Endothelial cell of umbilical vein (primary cell): ENCODE measurements at regions not wholly inside any gene's neighbourhood (a gene's known extent, or its start where the extent isn't known, plus 50 kb on each side); places are given as distances from the start of the nearest gene placed in this dataset.

ENCODE experiments used
- BruUV-seq: library from RNA; stranded (reverse); fragments of 400-500 nt; replicated peaks from 2 replicates; lab custom pipeline; 2021; lab: Mats Ljungman, UMichigan
- CTCF ChIA-PET: fragments of 300-600, 350-600 bp; sonication (Branson Sonifier 250); formaldehyde crosslinking; loops from one replicate; lab custom pipeline; 2021; ENCODE audit warnings: antibody characterized with exemption, inconsistent platforms; lab: Charles Lee
- POLR2A ChIA-PET: fragments of 300-600, 350-600 bp; sonication (Branson Sonifier 250); formaldehyde crosslinking; loops from one replicate; lab custom pipeline; 2021; ENCODE audit warnings: antibody characterized with exemption, inconsistent platforms; lab: Charles Lee
- DNase-seq: peaks from one replicate; pipeline ENCODE4 v3.0.0-alpha.2; 2011; ENCODE audit warnings: low read depth, low spot score
- FAIRE-seq: peaks from 2 replicates; lab custom pipeline; 2011; peaks lifted over from hg19 to GRCh38; lab: Jason Lieb, UNC
- H2AFZ ChIP-seq: 2 replicates; pipeline ENCODE4 v1.6.0; 2012; ENCODE audit warnings: low read depth, low read length, control low read depth, inconsistent platforms
- H3K27ac ChIP-seq: 2 replicates; pipeline ENCODE4 v1.5.1; 2011; ENCODE audit warnings: low read depth, mild to moderate bottlenecking, control low read depth, low read length, moderate library complexity; ENCODE audit not compliant: insufficient read depth
- H3K27me3 ChIP-seq, 2 experiments: 2 replicates each; pipeline versions ENCODE4 v1.6.0 to v1.6.1; 2011; ENCODE audit warnings: low read length in 2 of 2, mixed read lengths in 1 of 2; ENCODE audit not compliant: control insufficient read depth in 2 of 2, insufficient read depth in 2 of 2
- H3K36me3 ChIP-seq, 2 experiments: 2 replicates in 1 of 2; 3 replicates in 1 of 2; pipeline ENCODE4 v1.5.1; 2011; ENCODE audit warnings: low read length in 2 of 2, mild to moderate bottlenecking in 1 of 2, moderate library complexity in 1 of 2; ENCODE audit not compliant: control insufficient read depth in 2 of 2, insufficient read depth in 2 of 2; ENCODE audit errors: extremely low read depth in 1 of 2
- H3K4me1 ChIP-seq: 3 replicates; pipeline ENCODE4 v1.5.1; 2011; ENCODE audit warnings: mild to moderate bottlenecking, low read length; ENCODE audit not compliant: control insufficient read depth, insufficient read depth; ENCODE audit errors: extremely low read depth
- H3K4me2 ChIP-seq: 2 replicates; pipeline ENCODE4 v1.6.1; 2011; ENCODE audit warnings: low read length, control low read depth, mixed read lengths; ENCODE audit not compliant: insufficient read depth
- H3K4me3 ChIP-seq, 3 experiments: fragments of 200-600 bp in 1 of 3; sonication (generic), shearing (Covaris generic) in 1 of 3; replicated peaks in 1 of 3; 2 replicates each; pipeline ENCODE4 v1.5.1; 2011 to 2016; ENCODE audit warnings: control low read depth in 3 of 3, low read length in 3 of 3, mild to moderate bottlenecking in 2 of 3, inconsistent platforms in 1 of 3, low read depth in 1 of 3, moderate library complexity in 1 of 3; ENCODE audit not compliant: insufficient read depth in 1 of 3
- H3K79me2 ChIP-seq: 2 replicates; pipeline ENCODE4 v1.6.0; 2012; ENCODE audit warnings: low read length, inconsistent platforms; ENCODE audit not compliant: control insufficient read depth, insufficient read depth
- H3K9ac ChIP-seq: replicated peaks from 2 replicates; pipeline ENCODE3; 2011; ENCODE audit warnings: low read length, control low read depth; ENCODE audit not compliant: insufficient read depth; ENCODE audit errors: extremely low read depth
- H3K9me1 ChIP-seq: replicated peaks from 3 replicates; pipeline ENCODE4 v1.6.0; 2011; ENCODE audit warnings: mild to moderate bottlenecking, low read length; ENCODE audit not compliant: control insufficient read depth, insufficient read depth; ENCODE audit errors: extremely low read depth
- H3K9me3 ChIP-seq: replicated peaks from 2 replicates; pipeline ENCODE4 v1.5.1; 2012; ENCODE audit warnings: low read length, inconsistent platforms; ENCODE audit not compliant: control insufficient read depth, insufficient read depth
- H4K20me1 ChIP-seq: replicated peaks from 2 replicates; pipeline ENCODE3; 2011; ENCODE audit warnings: mild to moderate bottlenecking, low read length; ENCODE audit not compliant: control insufficient read depth, insufficient read depth; ENCODE audit errors: extremely low read depth
- EZH2 ChIP-seq: IDR thresholded peaks from 2 replicates; pipeline ENCODE4 v1.6.1; 2012; ENCODE audit warnings: borderline replicate concordance, low read depth, mild to moderate bottlenecking, moderate library complexity, low read length, inconsistent platforms; ENCODE audit not compliant: severe bottlenecking
- FOS ChIP-seq: IDR thresholded peaks from 2 replicates; pipeline ENCODE4 v1.6.1; 2011; ENCODE audit warnings: mild to moderate bottlenecking, low read length, moderate library complexity, borderline replicate concordance; ENCODE audit not compliant: insufficient read depth
- GATA2 ChIP-seq: IDR thresholded peaks from 2 replicates; pipeline ENCODE4 v1.7.0; 2011; ENCODE audit warnings: low read depth, mild to moderate bottlenecking, moderate library complexity, mixed read lengths, low read length; ENCODE audit not compliant: insufficient read length, insufficient read depth
- JUN ChIP-seq: IDR thresholded peaks from 2 replicates; pipeline ENCODE4 v1.6.1; 2011; ENCODE audit warnings: borderline replicate concordance, low read depth; ENCODE audit not compliant: insufficient read length, insufficient read depth
- MAX ChIP-seq: IDR thresholded peaks from 2 replicates; pipeline ENCODE4 v1.6.1; 2011; ENCODE audit not compliant: insufficient read depth, insufficient read length
- MYC ChIP-seq: IDR thresholded peaks from one replicate; pipeline ENCODE4 v1.6.1; 2011; ENCODE audit warnings: mild to moderate bottlenecking, low read depth, low read length
- POLR2A ChIP-seq: IDR thresholded peaks from 2 replicates; pipeline ENCODE4 v1.6.1; 2012; ENCODE audit warnings: low read depth, mild to moderate bottlenecking, control low read depth, low read length
- POLR2AphosphoS5 ChIP-seq: IDR thresholded peaks from 2 replicates; pipeline ENCODE4 v1.6.1; 2012; ENCODE audit warnings: low read depth, mild to moderate bottlenecking, control low read depth, low read length, moderate library complexity; ENCODE audit not compliant: insufficient read depth
- dilution Hi-C: fragments of 300-500 bp; cut with MboI; formaldehyde crosslinking; loops from one replicate; pipeline ENCODE4 v1.15.0; 2019; ENCODE audit warnings: low sequenced_read_pairs; ENCODE audit not compliant: extremely low pct_ligation_motif_present
- intact Hi-C: fragments of 100-400 bp; cut with micrococcal nuclease; formaldehyde crosslinking; loops from one replicate; pipeline ENCODE4 v1.10.0; 2022
- TF ChIP-seq, protein P1 (sequence below), 2 donors: IDR thresholded peaks; 1 replicate in 1 of 2; 2 replicates in 1 of 2; pipeline ENCODE4 v1.5.1; 2011; ENCODE audit warnings: low read length in 2 of 2, mild to moderate bottlenecking in 2 of 2, moderate library complexity in 2 of 2, control low read depth in 1 of 2, inconsistent platforms in 1 of 2, low read depth in 1 of 2; ENCODE audit not compliant: insufficient read depth in 1 of 2; ENCODE audit errors: extremely low read depth in 1 of 2

DNA sequence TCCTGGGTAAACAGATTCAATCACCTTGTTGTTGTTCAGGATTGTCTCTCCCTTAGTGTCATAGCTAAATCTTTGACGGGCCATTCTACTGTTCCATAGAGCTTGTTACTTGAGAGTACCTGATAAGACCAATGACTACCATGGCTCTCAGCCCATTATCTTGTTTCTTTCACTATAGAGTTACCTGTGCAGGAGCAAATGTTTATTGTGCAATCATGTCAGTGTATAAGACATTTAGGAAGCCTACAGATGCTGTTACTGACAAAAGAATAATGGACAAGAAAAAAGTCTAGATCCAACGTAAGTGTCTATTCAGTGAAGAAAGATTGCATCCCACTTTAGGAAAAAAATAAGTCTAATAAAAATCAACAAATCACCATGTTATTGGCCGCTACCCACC lies 1041.7 kb upstream of the AUTS2 start:
- FAIRE-seq (no peak), DNase-seq (no peak)
- dilution Hi-C loops = no loop called here
- Histone ChIP-seq H3K4me3 (no peak overlapping the region), H3K36me3 (no peaks in the 10 kb centered on the region), H3K9ac (no peak overlapping the region), H3K79me2 (no peaks in the 10 kb centered on the region), H4K20me1 (no peaks in the 10 kb centered on the region), H3K4me2 (no peak overlapping the region), H3K9me3 (peaks cover 1% of the 10 kb centered on the region), H3K4me1 (no peaks in the 10 kb centered on the region), H3K27ac (no peak overlapping the region), H3K9me1 (no peaks in the 10 kb centered on the region), H2AFZ (no peak overlapping the region), H3K27me3 (no peaks in the 10 kb centered on the region)
- ChIA-PET CTCF (no interaction called here), POLR2A (no interaction called here)
- no TSS peak for BruUV-seq
- TF ChIP-seq MYC = no peak
- TF ChIP-seq, protein P1, sequence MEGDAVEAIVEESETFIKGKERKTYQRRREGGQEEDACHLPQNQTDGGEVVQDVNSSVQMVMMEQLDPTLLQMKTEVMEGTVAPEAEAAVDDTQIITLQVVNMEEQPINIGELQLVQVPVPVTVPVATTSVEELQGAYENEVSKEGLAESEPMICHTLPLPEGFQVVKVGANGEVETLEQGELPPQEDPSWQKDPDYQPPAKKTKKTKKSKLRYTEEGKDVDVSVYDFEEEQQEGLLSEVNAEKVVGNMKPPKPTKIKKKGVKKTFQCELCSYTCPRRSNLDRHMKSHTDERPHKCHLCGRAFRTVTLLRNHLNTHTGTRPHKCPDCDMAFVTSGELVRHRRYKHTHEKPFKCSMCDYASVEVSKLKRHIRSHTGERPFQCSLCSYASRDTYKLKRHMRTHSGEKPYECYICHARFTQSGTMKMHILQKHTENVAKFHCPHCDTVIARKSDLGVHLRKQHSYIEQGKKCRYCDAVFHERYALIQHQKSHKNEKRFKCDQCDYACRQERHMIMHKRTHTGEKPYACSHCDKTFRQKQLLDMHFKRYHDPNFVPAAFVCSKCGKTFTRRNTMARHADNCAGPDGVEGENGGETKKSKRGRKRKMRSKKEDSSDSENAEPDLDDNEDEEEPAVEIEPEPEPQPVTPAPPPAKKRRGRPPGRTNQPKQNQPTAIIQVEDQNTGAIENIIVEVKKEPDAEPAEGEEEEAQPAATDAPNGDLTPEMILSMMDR (IDR thresholded peaks at IDR 0.05; ENCODE audit: extremely low read depth in 1 of 2, insufficient read depth in 1 of 2, low read depth in 1 of 2, low read length in 2 of 2) = no peak
- no peak for TF ChIP-seq JUN
- no peak for TF ChIP-seq MAX
- TF ChIP-seq FOS = no peak
- TF ChIP-seq POLR2A = no peak
- no peak for TF ChIP-seq EZH2
- TF ChIP-seq POLR2AphosphoS5 = no peak
- no peak for TF ChIP-seq GATA2
- intact Hi-C loops = no loop called here
